Vagina (tissue), 2 donors: ENCODE measurements at regions not wholly inside any gene's neighbourhood (a gene's known extent, or its start where the extent isn't known, plus 50 kb on each side); places are given as distances from the start of the nearest gene placed in this dataset.

Experiments used
- DNase-seq, 2 donors: peaks; one replicate each; pipeline ENCODE4 v3.0.0-alpha.2; 2017; ENCODE audit errors: extremely low spot score in 2 of 2
- H3K27ac ChIP-seq: fragments of 200-600 bp; sonication (generic); one replicate; pipeline ENCODE4 v1.5.1; 2019
- H3K27me3 ChIP-seq: fragments of 200-600 bp; sonication (generic); one replicate; pipeline ENCODE4 v1.5.1; 2019
- H3K36me3 ChIP-seq, 2 donors: fragments of 200-600 bp; sonication (generic); one replicate each; pipeline ENCODE4 v1.5.1; 2017 to 2019
- H3K4me1 ChIP-seq: fragments of 200-600 bp; sonication (generic); one replicate; pipeline ENCODE4 v1.5.1; 2019
- H3K4me3 ChIP-seq, 2 donors: fragments of 200-600 bp; sonication (generic); 1 replicate in 1 of 2; 2 replicates in 1 of 2; pipeline ENCODE4 v1.5.1; 2016 to 2019
- H3K9me3 ChIP-seq: fragments of 200-600 bp; sonication (generic); one replicate; pipeline ENCODE4 v1.5.1; 2019
- CTCF ChIP-seq, 3 experiments: fragments of 450-650 bp in 2 of 3; fragments of 200-600 bp in 1 of 3; sonication (generic) in 1 of 3; IDR thresholded peaks; one replicate each; pipeline ENCODE4 v1.5.1; 2017 to 2019; ENCODE audit warnings: antibody characterized with exemption in 3 of 3, mild to moderate bottlenecking in 2 of 3, moderate library complexity in 2 of 3
- POLR2A ChIP-seq, 2 donors: fragments of 450-650 bp; IDR thresholded peaks; one replicate each; pipeline ENCODE4 v1.6.1; 2017; ENCODE audit warnings: antibody characterized with exemption in 2 of 2, mild to moderate bottlenecking in 2 of 2, moderate library complexity in 2 of 2
- POLR2AphosphoS5 ChIP-seq, 2 donors: sonication (generic); formaldehyde crosslinking; IDR thresholded peaks; one replicate each; pipeline ENCODE4 v1.9.0; 2017; ENCODE audit warnings: antibody characterized with exemption in 2 of 2, mild to moderate bottlenecking in 2 of 2, low read depth in 1 of 2; ENCODE audit not compliant: insufficient read depth in 1 of 2
- intact Hi-C: fragments of 100-400 bp; cut with DNase I; formaldehyde crosslinking; loops from one replicate; pipeline ENCODE4 v1.15.1; 2023

GRCh38 chr21:43269957-43270705 is 101.3 kb downstream of the CRYAA start:
- Histone ChIP-seq H3K36me3 (no peaks in the 10 kb centered on the region), H3K27me3 (no peaks in the 10 kb centered on the region), H3K4me3 (no peak overlapping the region), H3K9me3 (no peaks in the 10 kb centered on the region), H3K4me1 (peaks cover 10% of the 10 kb centered on the region), H3K27ac (no peak overlapping the region)
- DNase-seq = no peak
- no peak for TF ChIP-seq POLR2AphosphoS5 (IDR thresholded peaks at IDR 0.05; ENCODE audit: insufficient read depth in 1 of 2, low read depth in 1 of 2)
- TF ChIP-seq CTCF (IDR thresholded peaks at IDR 0.05) = no peak
- TF ChIP-seq POLR2A (IDR thresholded peaks at IDR 0.05) = no peak
- intact Hi-C loops = no loop called here

- no peaks in the 10 kb centered on the region for H3K36me3 ChIP-seq
- DNase-seq = no peak
- H3K9me3 ChIP-seq = no peaks in the 10 kb centered on the region
- H3K27ac ChIP-seq = no peak overlapping the region
- TF ChIP-seq POLR2A (IDR thresholded peaks at IDR 0.05) = no peak
- no peak for TF ChIP-seq CTCF (IDR thresholded peaks at IDR 0.05)
- H3K4me3 ChIP-seq = no peak overlapping the region
- no peaks in the 10 kb centered on the region for H3K27me3 ChIP-seq
- H3K4me1 ChIP-seq = peaks cover 10% of the 10 kb centered on the region
- intact Hi-C loops = no loop called here
Observed at GRCh38 chr21:43269440-43269839, 100.6 kb downstream of the CRYAA start.

- Histone ChIP-seq H3K9me3 (no peaks in the 10 kb centered on the region), H3K36me3 (no peaks in the 10 kb centered on the region), H3K27ac (no peak overlapping the region), H3K27me3 (no peaks in the 10 kb centered on the region), H3K4me1 (peaks cover 10% of the 10 kb centered on the region), H3K4me3 (no peak overlapping the region)
- TF ChIP-seq POLR2AphosphoS5 (IDR thresholded peaks at IDR 0.05; ENCODE audit: insufficient read depth in 1 of 2, low read depth in 1 of 2) = no peak
- TF ChIP-seq POLR2A (IDR thresholded peaks at IDR 0.05) = no peak
- TF ChIP-seq CTCF (IDR thresholded peaks at IDR 0.05) = no peak
- DNase-seq = no peak
- intact Hi-C loops = no loop called here
Observed at GRCh38 chr21:43268804-43269186, 100.0 kb downstream of the CRYAA start.

GRCh38 chr21:43268086-43268803 is 99.4 kb downstream of the CRYAA start:
- TF ChIP-seq POLR2AphosphoS5 (IDR thresholded peaks at IDR 0.05; ENCODE audit: insufficient read depth in 1 of 2, low read depth in 1 of 2) (no peak), POLR2A (IDR thresholded peaks at IDR 0.05) (no peak), CTCF (IDR thresholded peaks at IDR 0.05) (no peak)

More at GRCh38 chr21:43268086-43268803, 99.4 kb downstream of the CRYAA start:
- Histone ChIP-seq H3K36me3 (no peaks in the 10 kb centered on the region), H3K4me3 (no peak overlapping the region), H3K9me3 (no peaks in the 10 kb centered on the region), H3K27me3 (no peaks in the 10 kb centered on the region), H3K4me1 (peaks cover 10% of the 10 kb centered on the region), H3K27ac (no peak overlapping the region)
- intact Hi-C loops = no loop called here
- DNase-seq = no peak
